ENCODE measurements at regions not wholly inside any gene's neighbourhood (a gene's known extent, or its start where the extent isn't known, plus 50 kb on each side); places are given as distances from the start of the nearest gene placed in this dataset.

GRCh38 chr5:71862087-71862486 is 143.0 kb downstream of the CARTPT start:
- Histone ChIP-seq H3K27me3 (no peaks in the 10 kb centered on the region), H3K4me3 (no peak overlapping the region), H3K36me3 (no peaks in the 10 kb centered on the region), H3K9me3 (peaks cover 0 to 3% (median 0%) of the 10 kb centered on the region in 3 donors), H3K27ac (no peak overlapping the region), H3K4me1 (peaks cover 0 to 10% (median 3%) of the 10 kb centered on the region in 4 donors)
- intact Hi-C loops (cut with DNase I; ENCODE audit: low total_unique reads): no loop called here
- no peak for DNase-seq
- no peak for TF ChIP-seq CTCF (IDR thresholded peaks at IDR 0.05)

GRCh38 chr5:71862507-71863060 is 143.5 kb downstream of the CARTPT start:
- Histone ChIP-seq H3K4me1 (peaks cover 0 to 10% (median 3%) of the 10 kb centered on the region in 4 donors), H3K36me3 (no peaks in the 10 kb centered on the region), H3K27me3 (no peaks in the 10 kb centered on the region), H3K4me3 (no peak overlapping the region), H3K27ac (no peak overlapping the region), H3K9me3 (peaks cover 0 to 3% (median 0%) of the 10 kb centered on the region in 3 donors)
- no peak for TF ChIP-seq CTCF (IDR thresholded peaks at IDR 0.05)
- no peak for DNase-seq
- intact Hi-C loops (cut with DNase I; ENCODE audit: low total_unique reads): no loop called here

GRCh38 chr5:71864730-71865601 is 145.9 kb downstream of the CARTPT start:
- Histone ChIP-seq H3K27me3 (no peaks in the 10 kb centered on the region), H3K4me1 (peaks cover 0 to 10% (median 3%) of the 10 kb centered on the region in 4 donors), H3K4me3 (no peak overlapping the region), H3K27ac (no peak overlapping the region), H3K36me3 (no peaks in the 10 kb centered on the region), H3K9me3 (peaks cover 0 to 4% (median 0%) of the 10 kb centered on the region in 3 donors)
- no peak for TF ChIP-seq CTCF (IDR thresholded peaks at IDR 0.05)
- intact Hi-C loops (cut with DNase I; ENCODE audit: low total_unique reads): no loop called here
- no peak for DNase-seq

- H3K4me3 ChIP-seq: no peak overlapping the region
- no peak for TF ChIP-seq CTCF (IDR thresholded peaks at IDR 0.05)
Observed at GRCh38 chr5:71865665-71866320, 146.7 kb downstream of the CARTPT start.

GRCh38 chr5:71872311-71872864 is 153.3 kb downstream of the CARTPT start:
- Histone ChIP-seq H3K4me1 (peaks cover 0 to 13% (median 0%) of the 10 kb centered on the region in 4 donors), H3K27me3 (no peaks in the 10 kb centered on the region), H3K36me3 (no peaks in the 10 kb centered on the region), H3K27ac (no peak overlapping the region), H3K9me3 (peaks cover 0 to 3% (median 0%) of the 10 kb centered on the region in 3 donors), H3K4me3 (no peak overlapping the region)
- TF ChIP-seq CTCF (IDR thresholded peaks at IDR 0.05): no peak
- DNase-seq: no peak
- intact Hi-C loops (cut with DNase I; ENCODE audit: low total_unique reads): no loop called here

More at GRCh38 chr5:71865665-71866320, 146.7 kb downstream of the CARTPT start:
- Histone ChIP-seq H3K27ac (no peak overlapping the region), H3K36me3 (no peaks in the 10 kb centered on the region), H3K4me1 (peaks cover 0 to 10% (median 3%) of the 10 kb centered on the region in 4 donors), H3K27me3 (no peaks in the 10 kb centered on the region), H3K9me3 (peaks cover 0 to 6% (median 0%) of the 10 kb centered on the region in 3 donors)
- no peak for DNase-seq
- intact Hi-C loops (cut with DNase I; ENCODE audit: low total_unique reads): no loop called here
